ENCODE measurements at regions not wholly inside any gene's neighbourhood (a gene's known extent, or its start where the extent isn't known, plus 50 kb on each side); places are given as distances from the start of the nearest gene placed in this dataset.

DNA sequence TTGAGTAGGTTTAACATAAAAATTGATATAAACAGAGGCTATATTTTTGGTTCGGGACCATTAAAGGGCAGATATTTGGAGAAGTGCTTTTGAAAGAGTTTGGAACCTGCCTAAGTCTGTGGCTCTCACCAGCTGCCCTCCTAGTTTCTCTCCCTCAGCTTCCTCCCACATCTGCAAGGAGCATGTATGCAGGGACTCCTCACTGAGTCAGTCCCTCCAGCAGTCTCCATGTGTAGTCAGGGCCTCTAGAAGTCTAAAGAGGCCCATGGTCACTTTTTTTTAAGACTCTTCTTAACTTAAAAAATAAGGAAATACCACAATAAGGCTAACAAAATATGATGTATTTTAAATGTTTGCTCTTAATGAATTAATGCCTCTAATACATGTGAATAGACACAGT, 220.0 kb upstream of the TANK start:
- in situ Hi-C loops (cut with MboI; ENCODE audit: low sequenced_read_pairs), result no loop called here

DNA sequence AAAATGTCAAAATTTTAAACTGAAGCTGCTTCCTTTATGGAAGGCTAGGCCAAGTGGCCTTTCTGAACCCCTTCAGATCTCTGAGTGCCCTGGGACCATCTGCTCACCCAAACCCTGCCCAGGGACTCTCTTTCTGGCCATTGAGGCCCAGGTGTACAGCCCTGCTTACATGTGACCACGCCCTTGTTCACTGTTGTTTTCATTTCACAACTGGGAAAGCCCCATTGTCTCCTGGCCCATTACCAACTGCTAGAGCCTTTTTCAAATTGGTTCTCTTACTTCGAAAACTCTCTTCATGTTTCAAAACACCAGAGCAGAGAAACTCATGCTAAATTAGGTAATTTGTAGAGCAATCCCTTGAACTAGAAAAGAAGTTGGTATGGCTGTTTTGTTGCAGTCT, 219.5 kb upstream of the TANK start:
- in situ Hi-C loops (cut with MboI; ENCODE audit: low sequenced_read_pairs), result no loop called here

DNA sequence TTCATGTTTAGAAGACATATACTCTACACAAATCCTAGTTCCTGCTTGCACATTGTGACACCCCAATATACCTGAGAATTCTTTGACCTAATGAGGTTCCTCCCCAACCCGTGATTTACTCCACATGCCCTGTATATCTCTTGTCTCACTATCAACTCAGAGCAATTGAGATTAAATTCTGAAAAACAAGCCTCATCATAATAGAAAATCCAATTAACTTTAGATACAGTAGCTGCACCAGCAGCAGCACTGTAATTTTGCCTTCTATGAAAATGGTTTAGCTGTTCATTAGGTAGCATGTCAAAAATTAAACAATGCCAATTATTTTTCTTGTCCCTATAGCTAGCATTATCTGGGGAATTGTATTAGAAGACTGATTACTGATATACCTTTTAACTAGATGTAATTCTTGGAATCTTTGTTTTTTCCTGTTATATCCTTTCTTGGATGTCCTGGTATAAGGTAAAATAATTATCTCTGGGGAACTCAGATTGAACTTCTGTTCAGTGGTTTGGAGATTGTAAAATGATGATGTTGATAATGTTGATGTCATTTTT, 218.9 kb upstream of the TANK start:
- in situ Hi-C loops (cut with MboI; ENCODE audit: low sequenced_read_pairs), result no loop called here

- in situ Hi-C loops (cut with MboI; ENCODE audit: low sequenced_read_pairs), result no loop called here
Observed at GRCh38 chr2:160942476-160943142, 217.6 kb upstream of the TANK start.

DNA sequence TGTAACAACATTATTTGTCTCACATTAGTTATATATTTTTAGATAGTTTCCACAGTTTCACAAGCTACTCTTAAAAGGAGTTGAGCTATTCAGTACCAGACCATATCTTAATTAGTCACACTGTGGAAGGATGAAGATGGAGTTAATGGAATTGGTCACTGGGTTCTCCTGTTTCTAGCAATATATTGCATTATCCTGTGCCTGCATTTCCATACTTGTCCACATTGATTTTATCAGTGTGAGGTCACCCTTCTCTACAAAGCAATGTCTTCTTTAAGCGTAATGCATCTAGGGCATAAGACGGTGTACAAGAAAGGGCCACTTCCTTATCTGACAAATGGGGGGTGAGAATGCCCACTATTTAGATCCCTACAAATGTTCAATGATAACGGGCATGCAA, 216.8 kb upstream of the TANK start:
- in situ Hi-C loops (cut with MboI; ENCODE audit: low sequenced_read_pairs), result no loop called here

- in situ Hi-C loops (cut with MboI; ENCODE audit: low sequenced_read_pairs), result no loop called here
Observed at GRCh38 chr2:160952464-160953254, 207.6 kb upstream of the TANK start.

DNA sequence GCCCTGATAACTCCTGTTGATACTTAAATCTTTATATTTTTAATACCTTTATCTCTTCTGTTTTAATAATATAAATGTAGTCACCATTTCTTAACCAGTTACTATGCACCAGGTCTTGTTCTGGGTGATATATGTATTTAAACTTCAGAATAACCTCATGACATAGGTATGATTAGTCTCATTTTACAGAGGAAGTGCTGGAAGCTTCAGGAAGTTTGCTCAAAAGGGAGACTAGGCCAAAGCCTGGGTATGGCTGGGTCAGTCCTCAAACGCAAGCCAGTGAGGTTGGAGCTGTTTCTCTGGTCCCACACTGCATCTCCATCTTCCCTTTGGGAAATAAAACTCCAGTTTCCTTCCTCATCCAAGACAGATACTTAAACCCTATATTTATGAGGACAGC, 204.7 kb upstream of the TANK start:
- in situ Hi-C loops (cut with MboI; ENCODE audit: low sequenced_read_pairs), result no loop called here

- in situ Hi-C loops (cut with MboI; ENCODE audit: low sequenced_read_pairs), result no loop called here
Observed at GRCh38 chr2:160956243-160956802, 203.9 kb upstream of the TANK start.

DNA sequence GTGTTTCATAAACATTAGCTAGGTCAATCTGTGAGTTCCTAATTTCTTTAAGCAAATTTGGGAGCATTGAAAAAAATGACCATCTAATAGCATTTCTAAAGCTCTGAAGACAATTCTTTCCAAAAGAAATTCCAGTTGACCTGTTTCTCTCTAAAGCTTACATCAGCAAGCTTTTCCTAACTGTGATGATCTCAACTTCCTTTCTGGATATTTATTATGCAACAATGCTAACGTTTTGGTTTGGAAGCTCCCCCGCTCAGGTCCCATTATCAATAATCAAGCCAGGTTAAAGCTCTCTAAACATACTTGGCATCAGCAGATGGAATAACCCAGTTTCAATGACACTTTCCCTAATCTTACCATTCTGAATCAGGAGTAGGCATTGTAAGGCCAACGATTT, 196.3 kb upstream of the TANK start:
- in situ Hi-C loops (cut with MboI; ENCODE audit: low sequenced_read_pairs), result no loop called here

- in situ Hi-C loops (cut with MboI; ENCODE audit: low sequenced_read_pairs), result no loop called here
Observed at GRCh38 chr2:160967523-160967922, 192.7 kb upstream of the TANK start.

- in situ Hi-C loops (cut with MboI; ENCODE audit: low sequenced_read_pairs), result no loop called here
Observed at GRCh38 chr2:160968183-160968582, 192.0 kb upstream of the TANK start.

- in situ Hi-C loops (cut with MboI; ENCODE audit: low sequenced_read_pairs), result no loop called here
Observed at GRCh38 chr2:160970052-160970965, 189.9 kb upstream of the TANK start.

GRCh38 chr2:160973991-160974390, 186.2 kb upstream of the TANK start:
- in situ Hi-C loops (cut with MboI; ENCODE audit: low sequenced_read_pairs), result no loop called here

GRCh38 chr2:160974803-160975202, 185.4 kb upstream of the TANK start:
- in situ Hi-C loops (cut with MboI; ENCODE audit: low sequenced_read_pairs), result loop anchor here (25.0 kb wide), 1 partner anchor 863 kb away; no protein-coding TSS in a partner anchor

DNA sequence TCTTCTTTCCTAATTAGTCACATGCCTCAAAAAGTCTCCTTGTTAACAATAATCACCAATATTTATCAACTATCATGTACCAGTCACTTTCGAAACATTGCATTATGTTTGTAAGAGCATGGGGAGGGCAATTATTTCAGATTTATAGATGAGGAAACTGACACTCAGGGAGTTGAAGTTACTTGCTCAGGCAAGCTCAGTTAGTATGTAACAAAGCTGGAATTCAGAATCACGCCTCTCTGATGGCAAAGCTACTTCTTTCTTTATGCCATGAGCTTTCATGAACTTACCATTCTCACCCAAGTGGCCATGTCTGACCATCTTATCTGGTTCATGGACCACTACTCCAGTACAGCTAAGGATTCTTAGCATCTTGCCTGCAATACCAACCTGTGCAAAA, 183.4 kb upstream of the TANK start:
- in situ Hi-C loops (cut with MboI; ENCODE audit: low sequenced_read_pairs), result loop anchor here (25.0 kb wide), 1 partner anchor 864 kb away; no protein-coding TSS in a partner anchor

DNA sequence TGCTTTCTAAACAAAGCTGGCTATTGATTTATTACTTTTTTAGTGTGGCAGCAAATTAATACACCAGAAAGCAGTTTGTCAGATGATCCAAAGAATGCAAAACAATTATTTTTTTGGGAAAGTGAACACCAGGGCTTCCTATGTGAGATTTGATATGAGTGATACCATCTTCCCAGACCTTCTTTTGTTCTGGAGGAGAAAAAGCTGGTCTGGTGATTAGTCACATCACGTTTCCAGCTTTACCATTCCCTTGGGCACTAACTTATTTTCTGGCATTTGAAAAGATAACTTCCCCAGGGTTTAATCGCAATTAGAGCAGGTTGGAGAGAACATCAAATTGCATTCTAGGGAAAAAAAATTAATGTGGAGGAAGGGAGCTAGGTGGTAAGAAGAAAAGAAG, 182.9 kb upstream of the TANK start:
- in situ Hi-C loops (cut with MboI; ENCODE audit: low sequenced_read_pairs), result loop anchor here (25.0 kb wide), 1 partner anchor 865 kb away; no protein-coding TSS in a partner anchor

DNA sequence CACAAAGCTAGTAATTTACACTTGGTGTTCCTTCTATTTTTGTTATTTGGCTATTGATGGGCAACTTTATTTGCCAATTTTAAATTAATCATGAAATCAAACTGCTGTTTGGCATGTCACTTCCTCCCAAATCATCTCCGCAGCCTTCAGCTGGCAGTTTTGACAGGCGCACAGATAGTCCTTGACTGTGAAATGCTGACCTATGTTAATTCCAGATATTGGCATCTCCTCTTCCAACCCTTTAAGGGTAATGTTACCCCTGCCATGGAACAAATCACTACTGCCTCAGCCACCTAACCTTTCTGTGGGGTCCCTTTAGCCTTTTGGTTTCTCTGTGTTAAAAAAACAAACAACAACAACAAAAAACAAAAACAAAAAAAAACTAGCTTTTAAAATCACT, 182.4 kb upstream of the TANK start:
- in situ Hi-C loops (cut with MboI; ENCODE audit: low sequenced_read_pairs), result loop anchor here (25.0 kb wide), 1 partner anchor 866 kb away; no protein-coding TSS in a partner anchor

GRCh38 chr2:160984426-160985077, 175.7 kb upstream of the TANK start:
- in situ Hi-C loops (cut with MboI; ENCODE audit: low sequenced_read_pairs), result loop anchor here (25.0 kb wide), 1 partner anchor 872 kb away; no protein-coding TSS in a partner anchor

DNA sequence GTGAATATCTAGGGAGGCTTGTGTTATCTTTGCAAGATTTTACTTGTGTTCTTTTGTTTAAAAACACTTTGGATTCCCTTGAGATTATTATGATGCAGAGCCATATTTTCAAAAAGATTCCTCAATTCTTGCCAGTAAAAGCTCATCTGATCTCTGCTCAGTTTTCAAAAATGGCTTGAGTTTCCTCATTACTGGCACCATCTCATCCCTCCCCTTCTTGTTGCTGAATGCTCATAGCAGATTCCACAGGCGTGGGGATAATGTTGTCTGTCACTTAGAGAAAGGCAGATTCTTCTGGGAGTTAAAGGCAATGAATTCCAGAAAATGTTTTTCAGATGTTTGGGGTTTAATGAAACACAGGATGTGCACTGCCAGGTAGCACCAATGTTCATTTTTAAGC, 170.4 kb upstream of the TANK start:
- in situ Hi-C loops (cut with MboI; ENCODE audit: low sequenced_read_pairs), result loop anchor here (25.0 kb wide), 1 partner anchor 877 kb away; no protein-coding TSS in a partner anchor

GRCh38 chr2:160993654-160994061, 166.6 kb upstream of the TANK start:
- in situ Hi-C loops (cut with MboI; ENCODE audit: low sequenced_read_pairs), result loop anchor here (25.0 kb wide), 1 partner anchor 881 kb away; no protein-coding TSS in a partner anchor

Measured in HL-60/S4 treated with phorbol 12-myristate 13-acetate at 8.2 ng/mL for 4 days and 3 days (cell line).